ENCODE measurements at regions not wholly inside any gene's neighbourhood (a gene's known extent, or its start where the extent isn't known, plus 50 kb on each side); places are given as distances from the start of the nearest gene placed in this dataset.
A peak's percentile ranks its signal among the peaks of the same experiment; 100 is the strongest.
"Not testable (repeated sequence)": the region's sequence is repeated elsewhere in the genome, so short reads cannot be mapped to it uniquely, and the experiment has no call there.

GRCh38 chr3:177689077-177689476, 491.8 kb upstream of the TBL1XR1 start:
- DNase-seq: no peak

GRCh38 chr3:177689869-177690268, 492.6 kb upstream of the TBL1XR1 start:
- no peak for DNase-seq

- DNase-seq: no peak
Measured at GRCh38 chr3:177690306-177690705, 493.0 kb upstream of the TBL1XR1 start.

DNA sequence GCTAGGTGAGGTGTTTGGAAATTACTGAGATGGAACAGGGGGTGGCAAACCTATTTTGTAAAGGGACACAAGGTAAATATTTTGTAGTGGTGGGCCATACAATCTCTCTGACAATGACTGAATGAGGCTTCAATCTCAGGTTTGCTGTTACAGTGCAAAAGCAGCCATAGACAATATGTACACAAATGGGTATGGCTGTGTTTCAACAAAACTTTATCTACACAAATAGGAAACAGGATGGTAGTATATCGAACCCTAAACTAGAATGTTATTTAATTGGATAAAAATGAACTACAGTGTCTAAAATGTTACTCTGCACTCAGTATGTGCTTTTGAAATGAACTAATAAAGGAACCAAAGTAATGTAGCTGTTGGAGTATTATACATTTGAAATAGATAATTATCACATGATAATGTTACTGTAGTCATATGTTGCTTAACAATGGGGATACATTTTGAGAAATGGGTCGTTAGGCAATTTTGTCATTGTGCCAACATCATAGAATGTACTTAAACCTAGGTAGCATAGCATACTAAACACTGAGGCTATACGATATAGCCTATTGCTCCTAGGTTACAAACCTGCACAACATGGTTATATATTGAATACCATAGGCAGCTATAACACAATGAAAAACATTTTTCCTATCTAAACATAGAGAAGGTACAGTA, 495.2 kb upstream of the TBL1XR1 start:
- no peak for DNase-seq

- no peak for DNase-seq
Measured at GRCh38 chr3:177693616-177694264, 496.5 kb upstream of the TBL1XR1 start.

DNA sequence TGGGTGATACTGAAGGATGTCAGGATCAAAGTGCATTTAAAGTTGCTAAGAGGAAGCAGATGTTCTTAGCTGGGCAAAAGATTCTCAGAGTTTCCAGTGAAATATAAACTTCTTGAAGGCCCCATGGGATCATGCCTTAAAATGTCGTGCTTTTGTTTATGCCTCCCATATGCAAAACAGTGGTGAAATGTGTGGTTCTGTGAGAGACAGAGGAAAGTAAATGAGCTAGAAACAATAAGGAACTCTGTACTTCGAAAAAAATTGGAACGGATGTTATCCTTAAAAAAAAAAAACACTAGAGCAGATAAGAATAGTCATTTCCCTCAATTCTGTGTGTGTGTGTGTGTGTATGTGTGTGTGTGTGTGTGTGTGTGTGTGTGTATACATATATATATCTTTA, 497.0 kb upstream of the TBL1XR1 start:
- DNase-seq: peak; percentile 61

DNA sequence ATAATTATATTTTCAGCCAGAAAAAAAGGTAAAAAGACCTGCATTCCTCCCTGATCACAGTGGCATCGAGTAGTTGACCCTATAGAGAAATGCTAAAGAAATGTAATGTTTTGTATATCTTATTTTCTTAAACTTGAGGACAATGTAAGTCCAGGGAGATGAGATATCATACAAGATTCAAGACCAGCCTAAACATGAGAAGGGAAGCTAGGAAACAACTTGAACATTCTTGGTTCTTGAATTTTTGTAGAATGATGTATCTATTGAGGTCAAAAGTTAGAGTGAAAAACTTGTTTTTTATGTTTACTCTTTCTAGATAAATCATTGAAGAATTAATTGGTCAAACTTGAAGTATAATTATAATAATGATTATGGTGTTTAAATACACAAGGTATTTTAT, 497.7 kb upstream of the TBL1XR1 start:
- DNase-seq: no peak

DNA sequence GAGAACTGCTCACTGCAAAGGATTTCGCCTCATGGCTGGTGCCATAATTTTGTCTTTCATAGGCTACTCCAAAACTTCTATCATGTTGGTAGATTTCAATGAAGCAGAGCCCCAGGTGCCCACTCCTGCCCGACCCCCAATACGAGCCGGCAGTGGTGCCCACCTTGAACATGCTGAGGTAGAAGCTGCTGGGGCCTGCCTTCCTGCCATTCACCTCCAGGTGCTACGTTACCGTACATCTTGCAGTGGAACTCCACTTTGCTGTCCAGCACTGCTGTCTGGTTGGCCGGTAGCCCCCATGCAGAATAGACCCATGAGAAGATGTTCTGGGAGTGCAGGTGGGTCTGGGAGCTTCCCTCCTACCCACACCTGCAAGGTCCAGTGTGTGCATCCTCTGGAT, 502.8 kb upstream of the TBL1XR1 start:
- no peak for DNase-seq

- DNase-seq: no peak
Measured at GRCh38 chr3:177703788-177704187, 506.5 kb upstream of the TBL1XR1 start.

DNA sequence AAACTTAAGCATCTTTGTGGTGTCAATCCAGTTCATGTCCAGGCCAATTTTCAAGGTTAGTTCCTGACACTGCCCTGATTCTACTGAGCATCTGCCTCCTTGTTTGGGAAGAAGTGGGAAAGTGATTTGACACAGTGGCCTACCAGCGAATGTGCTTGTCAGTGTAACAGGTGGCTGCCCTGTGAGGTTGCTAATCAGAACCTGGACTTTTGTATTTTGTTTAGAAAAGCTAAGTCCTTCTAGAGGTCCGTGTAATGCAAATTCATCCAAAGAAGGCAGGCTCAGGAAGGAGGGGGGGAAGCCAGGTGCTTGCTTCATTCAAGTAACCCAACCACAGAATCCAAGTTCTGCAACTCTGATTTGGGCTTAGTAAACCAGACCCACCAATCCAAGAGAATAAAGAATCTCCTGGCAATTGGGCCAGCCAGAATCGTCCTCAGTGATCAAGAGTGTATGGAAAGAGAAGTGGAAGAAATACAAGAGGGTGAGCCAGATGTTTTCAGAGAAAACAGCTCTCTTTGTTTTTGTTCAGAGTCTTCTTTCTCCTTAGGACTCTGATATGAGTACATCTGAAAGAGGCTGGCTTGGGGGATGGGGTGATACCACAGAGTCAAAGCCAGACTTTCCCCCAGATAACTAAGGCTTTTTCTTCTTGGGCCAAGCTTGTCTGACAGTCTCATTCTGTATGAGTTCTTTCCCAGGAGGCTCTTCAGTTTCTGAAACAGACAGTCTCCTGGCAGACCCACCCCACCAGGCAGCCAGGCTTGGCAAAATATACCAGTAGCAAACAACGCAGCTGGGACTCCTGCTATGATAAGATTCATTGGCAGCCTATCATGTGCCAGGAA, 508.9 kb upstream of the TBL1XR1 start:
- DNase-seq: no peak

DNA sequence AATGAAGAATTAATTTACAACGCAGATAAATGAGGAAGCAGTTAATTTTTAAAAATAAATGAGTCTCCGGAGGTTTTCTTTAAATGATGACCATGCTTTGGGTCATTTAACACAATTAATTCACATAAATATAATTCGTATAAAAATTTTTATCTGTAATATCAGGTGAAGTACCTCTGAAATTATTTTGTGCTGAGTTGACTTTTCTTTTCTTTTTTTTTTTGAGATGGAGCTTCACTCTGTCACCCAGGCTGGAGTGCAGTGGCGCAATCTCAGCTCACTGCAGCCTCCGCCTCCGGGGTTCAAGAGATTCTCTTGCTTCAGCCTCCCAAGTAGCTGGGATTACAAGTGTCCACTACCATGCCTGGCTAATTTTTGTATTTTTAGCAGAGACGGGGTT, 512.2 kb upstream of the TBL1XR1 start:
- DNase-seq: not testable (repeated sequence)

DNA sequence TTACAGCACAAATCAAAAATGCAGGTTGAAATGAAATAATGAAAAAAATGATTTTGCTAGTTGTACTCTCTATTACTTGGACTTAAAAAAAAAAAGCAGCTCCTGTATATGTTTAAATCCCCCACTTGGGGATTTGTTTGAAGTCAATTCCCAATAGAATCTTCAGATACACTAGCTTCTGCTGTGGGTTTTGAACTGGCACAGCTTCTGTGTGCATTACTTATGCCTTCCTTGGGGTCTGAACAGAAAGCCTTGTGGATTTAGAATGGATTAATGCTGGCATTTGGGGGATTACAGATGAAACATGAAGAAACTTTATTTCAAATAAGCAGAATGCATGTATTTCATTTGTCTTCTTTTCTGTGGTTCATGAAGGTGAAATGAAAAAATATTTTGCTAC, 513.2 kb upstream of the TBL1XR1 start:
- DNase-seq: no peak

- DNase-seq: no peak
Measured at GRCh38 chr3:177711637-177712036, 514.4 kb upstream of the TBL1XR1 start.

- no peak for DNase-seq
Measured at GRCh38 chr3:177713928-177714900, 516.9 kb upstream of the TBL1XR1 start.

DNA sequence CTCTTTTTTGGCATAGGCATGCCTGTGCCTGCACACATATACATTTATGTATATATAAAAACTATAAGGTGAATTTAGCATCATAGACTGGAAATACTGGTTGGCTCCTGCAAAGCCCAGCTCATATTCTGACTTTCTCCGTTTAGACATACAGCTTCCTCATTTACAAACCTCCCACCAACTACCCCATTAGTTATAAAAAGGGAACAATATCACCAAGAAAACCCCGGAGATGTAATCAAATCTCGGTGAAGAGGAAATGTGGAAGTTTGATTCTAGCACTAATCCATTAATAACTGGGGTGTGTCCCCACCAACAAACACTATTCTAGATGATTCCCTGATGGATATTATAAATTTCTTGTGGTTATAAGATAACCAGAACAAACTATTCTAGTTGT, 517.7 kb upstream of the TBL1XR1 start:
- no peak for DNase-seq

GRCh38 chr3:177715980-177716379, 518.7 kb upstream of the TBL1XR1 start:
- DNase-seq: no peak

GRCh38 chr3:177720927-177721326, 523.6 kb upstream of the TBL1XR1 start:
- DNase-seq: not testable (repeated sequence)

- DNase-seq: no peak
Measured at GRCh38 chr3:177721864-177722785, 524.8 kb upstream of the TBL1XR1 start.

GRCh38 chr3:177724020-177724638, 526.8 kb upstream of the TBL1XR1 start:
- DNase-seq: no peak

- DNase-seq: no peak
Measured at GRCh38 chr3:177725165-177725564, 527.9 kb upstream of the TBL1XR1 start.

- no peak for DNase-seq
Measured at GRCh38 chr3:177726807-177727206, 529.5 kb upstream of the TBL1XR1 start.

Data from NCI-H1048 (cell line).